ENCODE measurements at regions not wholly inside any gene's neighbourhood (a gene's known extent, or its start where the extent isn't known, plus 50 kb on each side); places are given as distances from the start of the nearest gene placed in this dataset.
A peak's percentile ranks its signal among the peaks of the same experiment; 100 is the strongest.

DNA sequence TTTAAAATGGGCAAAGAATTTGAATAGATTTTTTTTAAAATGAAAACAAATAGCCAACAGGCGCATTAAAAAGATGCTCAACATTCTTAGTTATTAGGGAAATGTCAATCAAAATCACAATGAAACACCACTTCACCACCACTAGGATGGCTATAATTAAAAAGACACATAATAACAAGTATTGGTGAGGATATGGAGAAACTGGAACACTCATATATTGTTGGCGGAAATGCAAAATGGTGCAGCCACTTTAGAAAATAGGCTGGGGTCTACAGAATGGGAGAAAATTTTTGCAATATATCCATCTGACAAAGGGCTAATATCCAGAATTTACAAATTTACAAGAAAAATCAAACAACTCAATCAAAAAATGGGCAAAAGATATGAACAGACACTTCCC lies 107.8 kb upstream of the FOXD3 start:
- DNase-seq, result no peak

DNA sequence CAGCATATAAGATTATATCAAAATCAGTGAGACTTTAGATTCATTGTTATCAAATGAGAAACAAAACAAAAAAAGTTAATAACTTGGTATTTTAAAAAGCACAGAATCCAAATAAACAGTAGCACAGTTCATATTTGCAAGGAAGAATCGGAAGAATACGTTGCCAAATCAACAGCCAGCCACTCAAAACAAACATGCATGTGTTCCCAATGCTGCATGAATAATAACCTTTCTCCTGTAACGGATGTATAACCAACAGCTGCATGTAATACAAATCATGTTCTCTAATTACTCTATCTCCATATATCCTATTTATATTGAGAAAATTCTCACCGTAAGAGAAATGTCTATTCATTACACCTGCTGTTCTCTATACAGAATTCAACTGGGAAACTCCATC lies 98.9 kb upstream of the FOXD3 start:
- DNase-seq, result no peak

DNA sequence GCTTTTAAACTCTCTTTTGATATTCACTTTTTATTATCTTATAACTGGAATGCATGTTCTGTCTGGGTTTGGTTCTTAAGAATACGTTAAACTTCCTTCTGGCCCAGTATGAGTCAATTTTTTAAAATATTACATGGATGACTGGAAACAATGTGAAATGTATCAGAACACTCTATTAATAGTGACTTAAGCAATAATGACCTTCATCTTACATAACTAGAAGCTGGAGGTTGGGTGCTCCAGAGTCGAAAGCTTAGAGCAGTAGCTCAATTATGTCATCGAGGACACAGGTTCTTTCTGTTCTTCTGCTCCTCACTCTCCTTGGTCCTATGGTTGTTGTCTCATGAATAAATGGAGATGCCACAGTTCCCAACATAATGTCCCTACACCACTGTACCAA lies 91.6 kb upstream of the FOXD3 start:
- no peak for DNase-seq

GRCh38 chr1:63238721-63239120 lies 83.6 kb upstream of the FOXD3 start:
- no peak for DNase-seq

- no peak for DNase-seq
Measured at GRCh38 chr1:63245186-63245585, 77.2 kb upstream of the FOXD3 start.

DNA sequence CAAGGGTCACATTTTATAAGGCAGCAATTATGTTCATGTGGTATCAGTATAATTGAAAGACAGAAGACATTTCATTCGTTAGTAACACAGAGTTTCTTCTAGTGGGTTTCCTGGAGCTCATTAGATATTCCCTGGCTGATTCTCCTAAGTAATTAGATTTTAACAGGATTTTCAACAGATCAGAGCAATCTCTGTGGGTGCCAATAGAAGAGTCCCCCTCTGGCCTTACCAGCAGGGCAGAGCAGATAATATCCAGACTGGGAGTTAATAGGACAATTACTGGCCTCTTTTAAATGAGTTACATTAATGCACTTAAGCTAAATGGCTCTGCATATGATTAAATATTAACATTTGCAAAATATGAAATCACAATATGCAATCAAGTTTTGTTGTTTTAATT lies 74.2 kb upstream of the FOXD3 start:
- DNase-seq, result no peak

- no peak for DNase-seq
Measured at GRCh38 chr1:63255153-63255552, 67.2 kb upstream of the FOXD3 start.

DNA sequence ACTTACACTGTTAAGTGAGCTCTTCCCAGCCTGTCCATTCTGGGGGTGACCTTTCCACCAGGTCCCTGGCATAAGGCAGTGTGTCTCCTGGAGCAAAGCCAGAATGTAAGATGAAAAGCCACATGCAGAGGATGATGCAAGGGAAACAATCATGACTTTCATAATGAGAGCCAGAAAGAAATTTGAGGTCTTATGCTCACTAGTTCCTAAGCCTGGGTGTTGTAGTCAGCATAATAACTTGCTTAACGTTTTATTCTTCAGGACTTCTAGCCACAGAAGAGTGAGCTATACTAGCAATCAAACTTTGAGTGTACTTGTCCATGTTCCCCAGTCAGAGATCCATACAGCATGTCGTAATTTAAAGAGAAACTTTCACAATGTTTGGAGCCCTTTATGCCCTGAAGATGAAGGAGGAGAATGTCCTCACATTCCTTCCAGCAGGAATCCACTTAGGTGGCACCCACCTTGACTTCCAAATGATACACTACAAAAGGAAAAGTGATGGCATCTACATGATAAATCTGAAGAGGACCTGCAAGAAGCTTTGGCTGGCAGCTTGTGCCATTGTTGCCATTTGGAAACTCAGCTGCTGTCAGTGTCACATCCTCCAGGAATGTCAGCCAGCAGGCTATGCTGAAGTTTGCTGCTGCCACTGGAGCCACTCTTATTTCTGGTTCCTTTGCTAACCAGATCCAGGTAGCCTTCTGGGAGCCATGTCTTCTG lies 60.5 kb upstream of the FOXD3 start:
- peak; percentile 7 for DNase-seq

- no peak for DNase-seq
Measured at GRCh38 chr1:63262459-63262770, 60.0 kb upstream of the FOXD3 start.

DNA sequence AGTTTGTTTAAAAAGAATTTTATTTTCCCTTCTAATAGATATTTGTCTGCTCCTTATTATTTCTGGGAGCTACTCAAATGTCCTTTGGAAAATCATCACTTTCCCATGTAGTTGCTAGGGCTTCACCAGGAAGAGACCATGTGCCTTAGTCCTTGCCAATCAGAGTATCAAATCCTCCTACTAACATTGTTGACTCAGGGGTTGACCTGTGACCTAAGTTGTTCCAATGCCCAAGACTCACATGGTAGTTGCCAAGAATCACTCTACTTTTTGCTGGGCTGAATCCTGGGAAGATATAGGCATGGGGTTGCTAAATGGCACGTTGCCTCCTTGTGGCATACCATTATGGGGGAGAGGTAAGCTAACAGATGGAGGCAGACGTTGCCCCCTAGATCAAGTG lies 58.2 kb upstream of the FOXD3 start:
- DNase-seq, result no peak

GRCh38 chr1:63266857-63267256 lies 55.5 kb upstream of the FOXD3 start:
- no peak for DNase-seq

- no peak for DNase-seq
Measured at GRCh38 chr1:63268876-63269275, 53.5 kb upstream of the FOXD3 start.

DNA sequence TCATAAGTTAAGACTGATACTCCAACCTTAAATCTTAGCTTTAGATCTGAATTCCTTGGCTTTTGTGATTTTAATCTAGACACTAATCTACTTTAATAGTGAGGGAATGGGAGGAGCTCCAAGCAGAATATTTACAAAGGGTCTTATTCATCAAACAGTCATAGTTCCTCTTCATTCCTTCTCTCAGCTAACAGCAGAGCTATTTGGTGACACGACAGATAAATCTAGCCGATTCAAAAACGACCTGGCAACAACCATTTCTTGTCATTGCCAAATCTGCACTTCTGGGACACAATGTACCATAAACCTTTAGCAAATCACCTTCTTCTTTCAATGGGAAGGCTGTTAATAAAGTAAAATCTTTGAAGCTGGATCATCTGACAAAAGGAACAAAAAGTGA lies 52.8 kb upstream of the FOXD3 start:
- DNase-seq, result no peak
